Pulmonary artery endothelial cell (primary cell): ENCODE measurements at regions not wholly inside any gene's neighbourhood (a gene's known extent, or its start where the extent isn't known, plus 50 kb on each side); places are given as distances from the start of the nearest gene placed in this dataset.

Source experiments
- DNase-seq: peaks from one replicate; pipeline ENCODE4 v3.0.0-alpha.2; 2011; ENCODE audit warnings: low read depth, low spot score

GRCh38 chr2:180474716-180475115, 467.6 kb upstream of the CWC22 start:
- no peak for DNase-seq

DNA sequence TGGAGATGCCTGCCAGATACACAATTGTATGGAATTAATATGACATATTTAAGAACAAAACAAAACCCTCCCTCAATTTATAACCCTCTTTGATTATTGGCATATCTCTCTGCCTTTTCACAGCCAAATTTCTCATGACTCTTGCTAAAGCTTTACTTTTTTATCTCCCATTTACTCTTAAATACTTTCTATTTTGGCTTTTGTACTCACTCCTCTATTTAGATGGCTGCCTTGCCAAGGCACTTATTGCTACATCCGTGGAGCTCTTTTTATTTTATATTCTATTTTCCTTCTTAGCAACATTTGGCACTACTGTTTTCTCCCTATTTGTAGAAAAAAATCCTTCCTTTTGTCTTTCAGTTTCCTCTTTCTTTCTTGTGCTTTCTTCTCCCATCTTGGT, 466.4 kb upstream of the CWC22 start:
- DNase-seq, result no peak

GRCh38 chr2:180472133-180472532, 465.0 kb upstream of the CWC22 start:
- no peak for DNase-seq

DNA sequence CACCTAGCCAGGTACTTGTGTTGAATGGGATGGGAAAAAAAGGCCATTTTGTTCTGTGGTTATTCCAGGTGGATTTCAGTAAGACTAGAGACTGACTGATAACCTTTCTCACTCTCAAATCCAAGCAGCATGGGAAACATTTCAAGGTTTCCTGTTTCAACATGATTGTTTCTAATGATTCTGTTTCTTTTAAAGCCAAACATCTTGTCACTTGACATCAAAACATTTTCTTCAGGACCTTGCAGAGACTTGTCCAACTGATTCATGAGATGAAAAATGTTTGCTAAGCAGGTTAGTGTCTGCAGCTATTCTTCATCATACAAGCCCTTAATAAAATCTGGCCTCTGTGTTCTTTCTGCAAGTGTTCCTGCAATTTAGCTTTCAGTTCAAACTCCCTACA, 456.5 kb upstream of the CWC22 start:
- DNase-seq, result no peak

GRCh38 chr2:180461761-180462160, 454.7 kb upstream of the CWC22 start:
- DNase-seq, result no peak

- no peak for DNase-seq
Measured at GRCh38 chr2:180456801-180457200, 449.7 kb upstream of the CWC22 start.

DNA sequence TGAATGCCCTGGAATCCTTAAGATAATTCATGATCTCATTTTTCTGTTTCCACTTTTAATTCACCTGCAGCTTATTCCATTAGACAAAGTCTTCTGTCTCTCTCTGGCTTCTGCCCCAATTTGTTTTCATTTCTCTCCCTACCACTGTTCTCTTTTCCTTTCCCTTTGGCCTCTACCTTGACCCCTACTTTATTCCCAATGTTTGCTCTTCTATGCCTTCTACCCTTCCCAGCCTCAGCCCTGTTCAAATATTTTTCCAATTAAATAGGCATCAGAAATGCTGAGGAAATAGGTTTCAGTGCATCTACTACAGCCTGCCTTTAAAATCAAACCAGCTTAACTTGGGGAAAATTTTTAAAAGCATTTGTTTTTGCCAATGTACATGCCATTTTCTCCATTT, 443.7 kb upstream of the CWC22 start:
- no peak for DNase-seq

GRCh38 chr2:180449171-180449915, 442.2 kb upstream of the CWC22 start:
- no peak for DNase-seq

DNA sequence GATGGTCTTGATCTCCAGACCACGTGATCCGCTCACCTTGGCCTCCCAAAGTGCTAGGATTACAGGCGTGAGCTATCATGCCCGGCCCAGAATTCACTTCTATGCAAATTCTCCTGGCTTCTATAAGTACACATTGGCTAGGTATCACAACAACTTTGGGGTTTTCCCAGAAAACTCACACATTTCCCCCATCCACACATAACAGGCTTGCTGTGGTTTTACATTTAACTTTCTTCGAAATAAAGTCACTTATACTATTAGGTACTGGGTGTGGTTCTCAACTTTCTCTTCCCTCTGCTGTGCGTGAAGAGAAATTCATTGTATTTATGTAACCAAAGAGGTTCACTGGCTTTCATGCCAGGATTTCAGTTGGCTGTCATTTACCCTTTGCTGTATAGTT, 439.4 kb upstream of the CWC22 start:
- DNase-seq, result no peak

GRCh38 chr2:180443888-180444287, 436.8 kb upstream of the CWC22 start:
- DNase-seq, result no peak

DNA sequence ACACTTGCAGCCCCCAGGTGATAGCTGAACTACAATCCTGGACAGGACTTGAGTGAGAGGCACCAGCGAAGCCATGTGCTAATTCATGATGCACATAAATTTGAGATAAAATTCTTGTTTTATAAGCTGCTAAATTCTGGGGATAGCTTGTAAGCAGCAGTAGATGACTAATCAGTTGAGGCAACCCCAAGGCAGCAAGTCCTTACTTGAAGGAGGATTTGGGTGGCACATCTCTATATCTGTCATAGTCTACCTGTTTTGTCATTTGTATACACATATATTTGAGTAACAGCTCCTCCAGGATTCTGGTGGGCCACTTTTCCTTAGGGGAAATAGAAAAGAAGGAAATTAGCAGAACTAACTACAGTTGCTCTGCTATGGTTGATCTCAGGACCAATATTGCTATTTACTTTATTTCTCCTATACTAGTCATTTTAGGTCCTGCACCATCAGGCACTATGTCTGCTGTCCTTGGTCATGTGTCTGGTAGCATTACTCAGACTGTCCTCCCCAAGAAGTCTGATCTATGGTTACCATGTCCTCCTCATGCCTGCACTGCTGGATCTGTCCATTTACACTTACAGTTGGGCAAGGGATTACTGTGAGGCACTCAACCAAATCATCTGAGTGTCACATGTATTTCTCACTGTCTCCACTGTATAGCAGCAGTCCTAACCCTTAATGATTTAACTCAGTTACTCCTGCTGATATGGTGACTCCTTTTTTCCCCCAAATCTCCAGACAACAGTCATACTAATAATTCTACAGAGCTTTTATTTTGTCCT, 436.0 kb upstream of the CWC22 start:
- no peak for DNase-seq

- no peak for DNase-seq
Measured at GRCh38 chr2:180419212-180419611, 412.1 kb upstream of the CWC22 start.

GRCh38 chr2:180416627-180417026, 409.5 kb upstream of the CWC22 start:
- DNase-seq, result no peak

- DNase-seq, result no peak
Measured at GRCh38 chr2:180413336-180413735, 406.2 kb upstream of the CWC22 start.

- no peak for DNase-seq
Measured at GRCh38 chr2:180412219-180412618, 405.1 kb upstream of the CWC22 start.

DNA sequence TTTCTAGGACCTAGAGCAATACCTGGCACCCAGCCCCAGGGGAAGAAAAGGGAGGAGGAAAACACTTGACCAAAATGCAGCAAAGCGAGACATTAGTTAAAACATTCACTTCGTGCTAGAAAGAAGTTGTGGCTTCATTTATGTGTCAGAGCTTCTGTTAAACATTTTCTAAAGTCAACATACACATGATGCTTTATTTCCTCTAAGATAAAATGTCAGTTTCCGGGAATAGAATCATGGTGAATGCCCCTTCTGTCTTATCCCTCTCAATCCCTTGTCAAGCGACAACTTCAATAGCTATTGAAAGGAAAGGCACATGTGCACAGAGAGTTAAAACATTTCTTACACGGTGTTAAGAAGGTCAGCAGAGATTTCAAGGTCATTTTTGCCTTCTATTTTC, 404.6 kb upstream of the CWC22 start:
- DNase-seq, result peak; percentile 11

DNA sequence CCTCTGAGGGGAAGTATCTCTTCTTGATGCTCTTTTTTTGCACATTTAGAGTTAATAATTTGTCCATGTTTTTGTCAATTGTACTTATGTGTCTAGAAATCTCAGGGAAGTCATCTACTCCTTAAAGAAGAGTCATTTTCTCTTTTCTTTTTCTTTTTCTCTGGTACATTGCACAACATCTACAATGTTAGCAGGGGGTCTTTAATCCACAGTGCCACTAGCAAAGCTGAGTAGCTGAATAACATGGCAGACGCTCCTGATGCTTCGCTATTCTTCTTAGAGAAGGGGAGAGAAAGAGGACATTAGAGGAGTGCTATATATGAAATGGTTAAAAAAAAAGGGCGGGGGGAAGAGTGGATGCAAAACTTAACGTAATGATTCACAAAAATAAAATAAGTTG, 399.6 kb upstream of the CWC22 start:
- no peak for DNase-seq

DNA sequence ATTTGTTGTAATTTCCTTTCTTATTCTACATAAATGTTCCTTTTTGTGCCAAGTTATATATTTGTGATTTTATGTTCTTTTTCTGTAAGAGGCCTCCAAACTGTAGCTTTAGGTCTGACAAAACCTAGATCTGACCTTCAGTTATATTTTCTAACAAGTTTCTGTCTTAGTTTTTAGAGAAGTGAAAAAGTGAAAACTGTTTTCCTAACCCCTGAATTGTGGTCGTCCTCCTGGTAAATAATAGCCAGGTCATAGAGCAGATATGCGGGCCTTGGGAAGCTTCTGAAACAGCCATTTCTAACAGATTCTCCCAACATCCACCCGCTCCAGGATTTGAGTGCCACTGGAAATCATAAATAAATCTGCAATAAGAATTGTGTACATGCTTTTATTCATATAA, 398.4 kb upstream of the CWC22 start:
- DNase-seq, result no peak

DNA sequence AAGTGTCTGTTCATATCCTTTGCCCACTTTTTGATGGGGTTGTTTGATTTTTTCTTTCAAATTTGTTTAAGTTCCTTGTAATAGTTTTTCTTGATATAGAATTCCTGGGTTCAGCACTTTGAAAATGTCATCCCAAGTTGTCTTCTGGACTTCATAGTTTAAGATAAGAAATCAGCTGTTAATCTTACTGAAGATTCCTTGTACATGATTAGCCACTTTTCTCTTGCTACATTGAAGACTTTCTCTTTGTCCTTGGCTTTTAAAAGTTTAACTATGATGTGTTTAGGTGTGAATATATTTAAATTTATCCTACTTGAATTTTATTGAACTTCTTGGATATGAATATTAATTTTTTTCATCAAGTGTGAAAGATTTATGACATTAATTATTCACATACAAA, 387.2 kb upstream of the CWC22 start:
- no peak for DNase-seq

DNA sequence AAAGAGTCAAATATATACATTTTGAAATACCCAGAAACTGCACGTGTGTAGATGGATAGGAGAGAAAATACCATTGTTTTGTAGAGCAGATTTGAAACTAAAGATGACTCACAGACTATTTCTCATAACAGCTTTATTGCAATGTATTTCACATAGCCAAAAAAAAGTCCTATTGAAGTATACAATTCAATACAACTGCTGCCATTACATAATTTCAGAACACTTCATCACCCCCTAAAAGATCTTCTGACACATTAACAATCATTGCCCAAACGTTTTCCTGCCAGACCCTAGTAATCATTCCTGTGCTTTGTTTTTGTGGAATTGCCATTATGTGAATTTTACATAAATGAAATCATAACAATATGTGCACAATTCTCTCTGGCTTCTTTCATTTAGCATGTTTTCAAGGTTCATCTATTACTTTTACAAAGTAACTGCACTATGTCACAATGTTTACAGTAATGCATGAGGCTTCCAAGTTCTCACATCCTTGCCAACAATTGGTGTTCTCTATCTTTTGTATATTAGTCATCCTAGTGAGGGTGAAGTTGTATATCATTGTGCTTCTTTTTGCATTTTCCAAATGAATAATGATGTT, 378.6 kb upstream of the CWC22 start:
- no peak for DNase-seq

- DNase-seq, result no peak
Measured at GRCh38 chr2:180376066-180376465, 369.0 kb upstream of the CWC22 start.

DNA sequence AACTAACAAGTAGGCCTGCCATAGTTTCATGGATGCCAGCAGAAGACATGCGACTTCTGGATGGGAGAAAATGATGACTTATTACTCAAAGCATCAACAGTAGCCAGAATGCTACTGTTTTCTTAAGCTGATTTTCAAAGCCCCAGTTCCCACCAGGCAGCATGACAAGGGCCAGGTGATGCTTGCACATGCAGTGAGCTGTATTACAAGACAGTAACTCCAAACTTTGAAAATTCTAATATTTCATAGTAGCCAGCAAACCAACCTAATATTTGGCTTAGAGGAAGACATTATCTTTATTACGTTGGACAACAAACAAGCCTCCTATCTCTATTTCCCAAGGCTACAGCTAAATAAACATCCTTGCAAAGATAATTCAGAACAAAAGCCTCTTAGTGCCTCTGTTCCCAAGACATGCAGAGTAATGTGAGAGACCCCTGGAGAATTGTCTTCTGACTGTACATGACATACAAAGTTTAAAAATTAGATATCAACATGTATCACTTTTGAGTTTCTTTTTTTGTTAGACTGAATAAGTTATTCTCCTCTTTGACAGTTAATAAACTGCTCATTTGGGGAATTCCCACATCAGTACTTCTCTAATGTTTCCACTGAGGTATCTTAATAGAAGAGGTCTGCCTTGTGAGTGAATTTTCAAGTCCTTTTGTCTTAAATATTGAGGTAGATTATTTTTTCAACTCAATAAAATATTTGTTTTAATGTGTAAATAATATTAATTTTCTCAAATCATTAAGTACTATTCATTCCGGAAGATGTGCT, 367.6 kb upstream of the CWC22 start:
- no peak for DNase-seq
